ENCODE measurements at regions not wholly inside any gene's neighbourhood (a gene's known extent, or its start where the extent isn't known, plus 50 kb on each side); places are given as distances from the start of the nearest gene placed in this dataset.
A peak's percentile ranks its signal among the peaks of the same experiment; 100 is the strongest.

DNA sequence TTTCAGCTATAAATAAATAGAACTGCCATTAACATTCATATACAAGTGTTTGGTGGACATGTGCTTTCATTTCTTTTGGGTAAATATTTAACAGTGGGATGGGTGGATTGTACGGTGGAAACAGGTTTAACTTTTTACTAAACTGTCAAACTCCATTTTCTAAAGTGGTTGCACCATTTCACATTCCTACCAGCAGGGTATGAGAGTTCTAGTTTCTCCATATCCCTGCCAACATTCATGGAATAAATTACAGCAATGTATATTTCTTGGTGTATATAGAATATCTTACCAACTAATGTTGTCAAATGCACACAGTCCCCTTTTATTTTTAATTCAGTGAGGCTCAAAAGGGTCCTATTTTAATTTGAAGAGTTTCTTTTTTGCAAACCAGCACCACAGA lies 71.3 kb upstream of the CTXND1 start:
- no peak overlapping the region for H3K4me3 ChIP-seq (ENCODE audit: control insufficient read depth, low read depth, low read length)
- TF ChIP-seq, protein P1, sequence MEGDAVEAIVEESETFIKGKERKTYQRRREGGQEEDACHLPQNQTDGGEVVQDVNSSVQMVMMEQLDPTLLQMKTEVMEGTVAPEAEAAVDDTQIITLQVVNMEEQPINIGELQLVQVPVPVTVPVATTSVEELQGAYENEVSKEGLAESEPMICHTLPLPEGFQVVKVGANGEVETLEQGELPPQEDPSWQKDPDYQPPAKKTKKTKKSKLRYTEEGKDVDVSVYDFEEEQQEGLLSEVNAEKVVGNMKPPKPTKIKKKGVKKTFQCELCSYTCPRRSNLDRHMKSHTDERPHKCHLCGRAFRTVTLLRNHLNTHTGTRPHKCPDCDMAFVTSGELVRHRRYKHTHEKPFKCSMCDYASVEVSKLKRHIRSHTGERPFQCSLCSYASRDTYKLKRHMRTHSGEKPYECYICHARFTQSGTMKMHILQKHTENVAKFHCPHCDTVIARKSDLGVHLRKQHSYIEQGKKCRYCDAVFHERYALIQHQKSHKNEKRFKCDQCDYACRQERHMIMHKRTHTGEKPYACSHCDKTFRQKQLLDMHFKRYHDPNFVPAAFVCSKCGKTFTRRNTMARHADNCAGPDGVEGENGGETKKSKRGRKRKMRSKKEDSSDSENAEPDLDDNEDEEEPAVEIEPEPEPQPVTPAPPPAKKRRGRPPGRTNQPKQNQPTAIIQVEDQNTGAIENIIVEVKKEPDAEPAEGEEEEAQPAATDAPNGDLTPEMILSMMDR (conservative IDR thresholded peaks at IDR 0.05; ENCODE audit: control insufficient read depth, insufficient read depth, low read depth, low read length): peak; percentile 40

DNA sequence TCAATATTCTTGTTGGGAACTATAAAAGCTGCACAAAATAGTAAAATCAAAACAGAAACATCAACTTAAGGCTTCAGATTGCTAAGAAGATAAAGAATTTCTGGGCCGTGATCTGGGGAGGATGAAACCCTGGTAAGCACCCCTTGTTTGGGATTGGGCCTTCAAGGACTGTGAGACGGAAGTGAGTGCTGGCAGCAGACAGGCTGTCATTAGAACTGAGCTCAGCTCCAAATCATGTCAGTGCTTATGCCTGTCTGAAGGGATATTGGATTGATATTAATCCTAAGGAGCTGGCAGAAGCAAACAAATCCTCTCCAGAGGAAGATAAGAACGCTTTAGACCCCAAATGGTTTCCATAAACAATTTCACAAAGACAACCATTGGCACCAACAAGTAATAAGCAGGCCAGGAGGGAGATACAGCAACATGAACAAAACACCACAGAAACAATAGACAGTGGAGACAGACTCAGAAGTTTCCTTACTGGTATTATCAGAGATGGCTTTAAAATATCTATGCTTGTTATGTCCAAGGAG lies 72.6 kb upstream of the CTXND1 start:
- H3K4me3 ChIP-seq (ENCODE audit: control insufficient read depth, low read depth, low read length): no peak overlapping the region
- no peak for DNase-seq (ENCODE audit: low read depth)
- TF ChIP-seq, protein P1 (conservative IDR thresholded peaks at IDR 0.05; ENCODE audit: control insufficient read depth, insufficient read depth, low read depth, low read length): no peak

More for the DNA sequence above, 71.3 kb upstream of the CTXND1 start:
- no peak for DNase-seq (ENCODE audit: low read depth)

- TF ChIP-seq, protein P1 (conservative IDR thresholded peaks at IDR 0.05; ENCODE audit: control insufficient read depth, insufficient read depth, low read depth, low read length): no peak
- DNase-seq (ENCODE audit: low read depth): no peak
- H3K4me3 ChIP-seq (ENCODE audit: control insufficient read depth, low read depth, low read length): no peak overlapping the region
These were observed 73.2 kb upstream of the CTXND1 start for GRCh38 chr15:80325206-80325605.

GRCh38 chr15:80326270-80326669 lies 74.3 kb upstream of the CTXND1 start:
- TF ChIP-seq, protein P1 (conservative IDR thresholded peaks at IDR 0.05; ENCODE audit: control insufficient read depth, insufficient read depth, low read depth, low read length): no peak
- DNase-seq (ENCODE audit: low read depth): no peak
- no peak overlapping the region for H3K4me3 ChIP-seq (ENCODE audit: control insufficient read depth, low read depth, low read length)

GRCh38 chr15:80328496-80328895 lies 75.7 kb upstream of the ARNT2 start:
- DNase-seq (ENCODE audit: low read depth): no peak
- no peak overlapping the region for H3K4me3 ChIP-seq (ENCODE audit: control insufficient read depth, low read depth, low read length)
- TF ChIP-seq, protein P1 (conservative IDR thresholded peaks at IDR 0.05; ENCODE audit: control insufficient read depth, insufficient read depth, low read depth, low read length): no peak

GRCh38 chr15:80331886-80332406 lies 72.2 kb upstream of the ARNT2 start:
- TF ChIP-seq, protein P1 (conservative IDR thresholded peaks at IDR 0.05; ENCODE audit: control insufficient read depth, insufficient read depth, low read depth, low read length): no peak
- DNase-seq (ENCODE audit: low read depth): no peak
- H3K4me3 ChIP-seq (ENCODE audit: control insufficient read depth, low read depth, low read length): no peak overlapping the region

DNA sequence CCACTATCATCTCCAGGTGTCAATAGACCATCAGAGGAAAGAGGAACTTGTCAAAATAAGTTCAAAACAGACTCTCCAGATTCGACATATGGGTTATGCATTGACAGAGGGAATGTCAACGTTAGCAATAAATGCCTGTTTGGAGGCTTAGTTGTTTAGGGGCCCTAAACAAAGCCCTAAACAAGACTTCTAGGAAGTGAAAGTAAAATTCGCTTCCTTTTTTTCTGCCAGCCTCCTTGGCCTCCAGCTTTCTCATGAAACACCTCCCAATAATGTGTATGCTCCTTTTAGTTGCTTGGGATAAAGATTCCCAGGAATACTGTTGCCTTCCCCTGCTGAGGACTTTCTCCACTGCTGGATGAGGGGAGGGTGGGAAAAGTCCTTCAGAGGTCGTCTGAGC lies 70.9 kb upstream of the ARNT2 start:
- DNase-seq (ENCODE audit: low read depth): no peak
- TF ChIP-seq, protein P1 (conservative IDR thresholded peaks at IDR 0.05; ENCODE audit: control insufficient read depth, insufficient read depth, low read depth, low read length): no peak
- no peak overlapping the region for H3K4me3 ChIP-seq (ENCODE audit: control insufficient read depth, low read depth, low read length)
